ENCODE measurements at regions not wholly inside any gene's neighbourhood (a gene's known extent, or its start where the extent isn't known, plus 50 kb on each side); places are given as distances from the start of the nearest gene placed in this dataset.

DNA sequence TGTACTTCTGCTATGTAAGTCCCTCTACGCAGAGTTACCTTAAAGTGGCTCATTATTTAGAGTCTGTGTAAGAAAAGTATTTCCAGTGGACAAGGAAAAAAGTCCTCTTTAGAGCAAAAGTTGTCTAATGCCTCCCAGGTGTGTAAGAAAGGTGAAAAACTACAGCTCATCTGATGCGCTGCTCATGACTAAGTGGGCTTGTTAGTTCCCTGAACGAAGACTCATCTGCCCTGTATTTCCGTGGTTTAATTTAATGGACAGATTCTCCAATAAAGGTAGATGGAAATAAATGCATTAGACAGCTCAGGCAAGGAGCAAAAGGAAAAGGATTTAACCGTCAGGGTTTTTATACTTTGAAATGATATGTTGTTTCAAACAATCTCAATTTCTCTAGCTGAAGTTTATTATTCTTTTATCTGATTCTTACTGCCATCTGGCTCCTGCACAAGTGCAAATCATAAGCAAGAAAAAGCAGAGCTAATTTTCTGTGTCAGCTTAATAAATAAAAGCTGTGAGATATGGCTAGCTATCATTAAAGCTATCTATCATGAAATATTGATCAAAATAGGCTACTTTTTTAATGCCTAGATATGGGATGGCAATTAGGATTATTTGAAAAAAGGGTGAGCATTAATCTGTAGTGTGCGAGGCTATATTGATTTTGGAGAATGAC is 73.7 kb upstream of the PCDH9 start:
- no peak for TF ChIP-seq POLR2A (IDR thresholded peaks at IDR 0.05)
- TF ChIP-seq CTCF (IDR thresholded peaks at IDR 0.05), result no peak

Measured in lower leg skin (tissue), 3 donors.